MM.1S (cell line): ENCODE measurements at regions not wholly inside any gene's neighbourhood (a gene's known extent, or its start where the extent isn't known, plus 50 kb on each side); places are given as distances from the start of the nearest gene placed in this dataset.

ENCODE experiments used
- DNase-seq: peaks from one replicate; pipeline ENCODE4 v3.0.0-alpha.2; 2015
- H2AFZ ChIP-seq: fragments of 300-600 bp; sonication (generic); 2 replicates; pipeline ENCODE4 v1.6.0; 2016; ENCODE audit warnings: antibody characterized with exemption, low read length
- H3F3A ChIP-seq: fragments of 300-600 bp; sonication (generic); 2 replicates; pipeline ENCODE4 v1.6.1; 2016; ENCODE audit warnings: mild to moderate bottlenecking, antibody characterized with exemption, low read length, moderate library complexity, mixed read lengths; ENCODE audit not compliant: insufficient read depth
- H3K27ac ChIP-seq: fragments of 300-600 bp; sonication (generic); 2 replicates; pipeline ENCODE4 v1.5.1; 2016; ENCODE audit warnings: mild to moderate bottlenecking, low read length
- H3K27me3 ChIP-seq: fragments of 300-600 bp; sonication (generic); replicated peaks from 2 replicates; pipeline ENCODE4 v1.6.0; 2016; ENCODE audit warnings: low read length; ENCODE audit not compliant: insufficient read depth
- H3K36me3 ChIP-seq: fragments of 300-600 bp; sonication (generic); replicated peaks from 2 replicates; pipeline ENCODE4 v1.6.1; 2016; ENCODE audit warnings: mild to moderate bottlenecking, low read length, mixed read lengths; ENCODE audit not compliant: insufficient read depth
- H3K4me1 ChIP-seq: fragments of 300-600 bp; sonication (generic); 2 replicates; pipeline ENCODE4 v1.6.1; 2016; ENCODE audit warnings: low read length, mixed read lengths
- H3K4me2 ChIP-seq: fragments of 300-600 bp; sonication (generic); 2 replicates; pipeline ENCODE4 v1.6.0; 2016; ENCODE audit warnings: low read depth, low read length
- H3K4me3 ChIP-seq: fragments of 300-600 bp; sonication (generic); 2 replicates; pipeline ENCODE4 v1.5.1; 2016; ENCODE audit warnings: low read length, mixed read lengths
- H3K79me2 ChIP-seq: fragments of 300-600 bp; sonication (generic); 2 replicates; pipeline ENCODE4 v1.6.1; 2016; ENCODE audit warnings: mixed run types, low read length, mixed read lengths
- H3K9ac ChIP-seq: fragments of 300-600 bp; sonication (generic); 2 replicates; pipeline ENCODE4 v1.6.1; 2016; ENCODE audit warnings: low read length, mixed read lengths
- H3K9me2 ChIP-seq: fragments of 300-600 bp; sonication (generic); replicated peaks from 2 replicates; pipeline ENCODE4 v1.6.1; 2016; ENCODE audit warnings: mild to moderate bottlenecking, low read length, mixed read lengths; ENCODE audit not compliant: insufficient read depth
- H3K9me3 ChIP-seq: fragments of 300-600 bp; sonication (generic); replicated peaks from 2 replicates; pipeline ENCODE4 v1.6.1; 2016; ENCODE audit warnings: mild to moderate bottlenecking, low read length, mixed read lengths; ENCODE audit not compliant: insufficient read depth
- H4K20me1 ChIP-seq: fragments of 300-600 bp; sonication (generic); 2 replicates; pipeline ENCODE4 v1.6.1; 2016; ENCODE audit warnings: mild to moderate bottlenecking, low read length, moderate library complexity, mixed read lengths; ENCODE audit not compliant: insufficient read depth
- EZH2 ChIP-seq: fragments of 300-600 bp; sonication (generic); optimal IDR thresholded peaks from 2 replicates; pipeline ENCODE3; 2017; ENCODE audit warnings: low read depth, mild to moderate bottlenecking, antibody characterized with exemption, low read length, mixed read lengths
- EZH2phosphoT487 ChIP-seq: fragments of 300-600 bp; sonication (generic); IDR thresholded peaks from 2 replicates; pipeline ENCODE4 v1.6.1; 2018; ENCODE audit warnings: antibody characterized with exemption, low read length
- TF ChIP-seq, protein P1 (sequence below): fragments of 300-600 bp; sonication (generic); IDR thresholded peaks from 2 replicates; pipeline ENCODE4 v1.5.1; 2016; ENCODE audit warnings: antibody characterized with exemption, low read length, mixed read lengths

DNA sequence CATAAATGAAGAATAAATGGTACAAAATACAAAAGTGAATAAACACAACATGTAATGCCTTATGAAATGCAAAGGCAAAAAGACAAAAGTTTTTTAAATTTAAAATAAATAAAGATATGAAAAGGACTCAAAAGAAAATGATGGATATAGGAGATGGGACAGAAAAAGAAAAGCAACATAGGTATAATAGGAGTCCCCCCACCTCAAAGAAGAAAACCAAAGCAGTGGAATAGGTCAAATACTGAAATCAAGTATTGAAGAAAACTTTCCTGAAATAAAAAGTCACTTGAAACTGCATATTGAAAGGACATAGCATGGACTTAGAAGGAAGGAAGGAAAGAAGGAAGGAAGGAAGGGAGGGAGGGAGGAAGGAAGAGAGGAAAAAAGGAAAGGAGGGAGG is 110.0 kb upstream of the FAM204A start:
- Histone ChIP-seq H3K9me2 (no peaks in the 10 kb centered on the region), H3K9me3 (no peaks in the 10 kb centered on the region), H3K9ac (no peak overlapping the region), H4K20me1 (no peaks in the 10 kb centered on the region), H3K27me3 (no peaks in the 10 kb centered on the region), H3K4me2 (no peak overlapping the region), H3F3A (no peaks in the 10 kb centered on the region), H3K4me1 (peaks cover 5% of the 10 kb centered on the region), H2AFZ (no peak overlapping the region), H3K36me3 (no peaks in the 10 kb centered on the region), H3K27ac (no peak overlapping the region), H3K4me3 (no peak overlapping the region), H3K79me2 (no peaks in the 10 kb centered on the region)
- TF ChIP-seq, protein P1, sequence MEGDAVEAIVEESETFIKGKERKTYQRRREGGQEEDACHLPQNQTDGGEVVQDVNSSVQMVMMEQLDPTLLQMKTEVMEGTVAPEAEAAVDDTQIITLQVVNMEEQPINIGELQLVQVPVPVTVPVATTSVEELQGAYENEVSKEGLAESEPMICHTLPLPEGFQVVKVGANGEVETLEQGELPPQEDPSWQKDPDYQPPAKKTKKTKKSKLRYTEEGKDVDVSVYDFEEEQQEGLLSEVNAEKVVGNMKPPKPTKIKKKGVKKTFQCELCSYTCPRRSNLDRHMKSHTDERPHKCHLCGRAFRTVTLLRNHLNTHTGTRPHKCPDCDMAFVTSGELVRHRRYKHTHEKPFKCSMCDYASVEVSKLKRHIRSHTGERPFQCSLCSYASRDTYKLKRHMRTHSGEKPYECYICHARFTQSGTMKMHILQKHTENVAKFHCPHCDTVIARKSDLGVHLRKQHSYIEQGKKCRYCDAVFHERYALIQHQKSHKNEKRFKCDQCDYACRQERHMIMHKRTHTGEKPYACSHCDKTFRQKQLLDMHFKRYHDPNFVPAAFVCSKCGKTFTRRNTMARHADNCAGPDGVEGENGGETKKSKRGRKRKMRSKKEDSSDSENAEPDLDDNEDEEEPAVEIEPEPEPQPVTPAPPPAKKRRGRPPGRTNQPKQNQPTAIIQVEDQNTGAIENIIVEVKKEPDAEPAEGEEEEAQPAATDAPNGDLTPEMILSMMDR, result no peak
- no peak for TF ChIP-seq EZH2
- DNase-seq, result no peak

DNA sequence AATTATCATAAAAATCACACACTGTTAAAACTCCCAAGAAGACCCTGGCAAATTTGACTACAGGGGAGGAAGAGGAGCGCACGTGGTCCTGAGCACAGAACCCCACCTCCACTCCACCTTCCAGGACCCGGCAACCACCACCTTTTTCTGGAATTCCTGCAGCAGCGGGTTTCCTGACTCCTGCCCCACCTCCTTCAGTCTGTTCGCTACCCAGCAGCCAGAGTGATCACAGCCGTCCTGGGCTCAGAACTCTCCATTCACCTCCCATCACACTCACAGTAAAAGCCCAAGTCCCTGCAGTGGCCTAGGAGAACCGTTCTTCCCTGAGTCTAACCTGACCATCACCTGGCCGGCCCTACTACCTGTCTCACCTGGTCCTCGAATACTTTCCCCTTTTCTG is 107.4 kb upstream of the FAM204A start:
- Histone ChIP-seq H3K4me1 (peaks cover 5% of the 10 kb centered on the region), H4K20me1 (no peaks in the 10 kb centered on the region), H2AFZ (no peak overlapping the region), H3K36me3 (no peaks in the 10 kb centered on the region), H3K9me3 (no peaks in the 10 kb centered on the region), H3K9me2 (no peaks in the 10 kb centered on the region), H3K9ac (no peak overlapping the region), H3K4me3 (no peak overlapping the region), H3K4me2 (no peak overlapping the region), H3K27ac (no peak overlapping the region), H3K79me2 (no peaks in the 10 kb centered on the region), H3K27me3 (no peaks in the 10 kb centered on the region), H3F3A (no peaks in the 10 kb centered on the region)
- TF ChIP-seq EZH2 (no peak), EZH2phosphoT487 (no peak)
- TF ChIP-seq, protein P1, result no peak
- no peak for DNase-seq

DNA sequence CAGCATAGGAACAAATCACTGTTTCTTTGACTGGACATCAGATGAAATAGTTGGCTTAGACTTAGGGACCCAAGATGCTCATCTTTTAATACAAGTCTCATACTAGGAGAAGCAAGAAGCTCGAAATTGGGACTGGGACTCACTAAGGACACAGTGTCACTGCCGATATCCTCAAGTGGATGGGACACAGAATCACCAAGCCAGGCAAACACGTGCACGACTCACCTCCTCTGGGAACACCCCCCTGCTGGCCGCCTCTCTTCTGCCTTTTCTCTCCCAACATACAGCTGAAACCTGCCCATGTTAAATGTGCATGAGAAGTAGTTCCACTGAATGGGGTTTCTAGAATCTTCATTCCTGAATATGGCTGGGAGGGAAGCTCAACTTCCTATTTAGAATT is 106.6 kb upstream of the FAM204A start:
- H3K9me2 ChIP-seq, result no peaks in the 10 kb centered on the region
- no peak overlapping the region for H3K27ac ChIP-seq
- no peak overlapping the region for H3K9ac ChIP-seq
- no peak overlapping the region for H2AFZ ChIP-seq
- no peaks in the 10 kb centered on the region for H3K36me3 ChIP-seq
- H3K27me3 ChIP-seq, result no peaks in the 10 kb centered on the region
- no peak for DNase-seq
- H3K4me3 ChIP-seq, result no peak overlapping the region
- TF ChIP-seq, protein P1, result no peak
- no peak for TF ChIP-seq EZH2
- TF ChIP-seq EZH2phosphoT487, result no peak
- H3F3A ChIP-seq, result no peaks in the 10 kb centered on the region
- H4K20me1 ChIP-seq, result no peaks in the 10 kb centered on the region
- H3K4me1 ChIP-seq, result peaks cover 5% of the 10 kb centered on the region
- no peak overlapping the region for H3K4me2 ChIP-seq
- H3K9me3 ChIP-seq, result no peaks in the 10 kb centered on the region
- H3K79me2 ChIP-seq, result no peaks in the 10 kb centered on the region
